Loucy (cell line): ENCODE measurements at regions not wholly inside any gene's neighbourhood (a gene's known extent, or its start where the extent isn't known, plus 50 kb on each side); places are given as distances from the start of the nearest gene placed in this dataset.
"Not testable (repeated sequence)": the region's sequence is repeated elsewhere in the genome, so short reads cannot be mapped to it uniquely, and the experiment has no call there.

ENCODE experiments used
- H2AFZ ChIP-seq: fragments of 200-600 bp; sonication (generic); 2 replicates; pipeline ENCODE4 v1.6.0; 2016; ENCODE audit warnings: antibody characterized with exemption, mild to moderate bottlenecking, low read length, moderate library complexity
- H3F3A ChIP-seq: fragments of 200-600 bp; 2 replicates; pipeline ENCODE4 v1.6.0; 2016; ENCODE audit warnings: antibody characterized with exemption, low read depth, mild to moderate bottlenecking
- H3K27me3 ChIP-seq: fragments of 200-600 bp; sonication (generic); 2 replicates; pipeline ENCODE4 v1.6.1; 2014; ENCODE audit warnings: low read length, mild to moderate bottlenecking; ENCODE audit not compliant: insufficient read depth, poor library complexity, severe bottlenecking
- H3K36me3 ChIP-seq: fragments of 200-600 bp; sonication (generic); 2 replicates; pipeline ENCODE4 v1.6.1; 2016; ENCODE audit warnings: low read length; ENCODE audit not compliant: insufficient read depth
- H3K4me1 ChIP-seq: fragments of 200-600 bp; sonication (generic); 2 replicates; pipeline ENCODE4 v1.5.1; 2014; ENCODE audit warnings: low read length, mild to moderate bottlenecking; ENCODE audit not compliant: insufficient read depth, poor library complexity, severe bottlenecking
- H3K4me2 ChIP-seq: fragments of 200-600 bp; sonication (generic); 2 replicates; pipeline ENCODE4 v1.6.0; 2014; ENCODE audit warnings: antibody characterized with exemption, low read length, low read depth, mild to moderate bottlenecking; ENCODE audit not compliant: poor library complexity, severe bottlenecking
- H3K4me3 ChIP-seq: fragments of 200-600 bp; sonication (generic); 2 replicates; pipeline ENCODE4 v1.5.1; 2014; ENCODE audit warnings: low read length, mild to moderate bottlenecking, mixed read lengths; ENCODE audit not compliant: poor library complexity, severe bottlenecking
- H3K79me2 ChIP-seq: fragments of 200-600 bp; sonication (generic); 2 replicates; pipeline ENCODE4 v1.6.1; 2014; ENCODE audit warnings: low read length; ENCODE audit not compliant: insufficient read depth
- H3K9ac ChIP-seq: fragments of 200-600 bp; sonication (generic); 2 replicates; pipeline ENCODE4 v1.6.0; 2014; ENCODE audit warnings: mild to moderate bottlenecking, low read depth, low read length, moderate library complexity; ENCODE audit not compliant: poor library complexity, severe bottlenecking
- H3K9me2 ChIP-seq: fragments of 200-600 bp; sonication (generic); replicated peaks from 2 replicates; pipeline ENCODE4 v1.6.1; 2016; ENCODE audit warnings: low read depth, low read length, mixed read lengths
- H3K9me3 ChIP-seq: fragments of 200-600 bp; sonication (generic); 2 replicates; pipeline ENCODE4 v1.6.1; 2014; ENCODE audit warnings: mild to moderate bottlenecking, antibody characterized with exemption, low read length, low read depth; ENCODE audit not compliant: insufficient read depth
- H4K20me1 ChIP-seq: fragments of 200-600 bp; sonication (generic); 2 replicates; pipeline ENCODE4 v1.6.0; 2014; ENCODE audit warnings: antibody characterized with exemption, low read length, mild to moderate bottlenecking; ENCODE audit not compliant: insufficient read depth, poor library complexity, severe bottlenecking
- CTCF ChIP-seq: fragments of 200-600 bp; sonication (generic); conservative IDR thresholded peaks from 2 replicates; pipeline ENCODE4 v1.5.1; 2014; ENCODE audit warnings: mild to moderate bottlenecking, antibody characterized with exemption, low read length
- EZH2phosphoT487 ChIP-seq: fragments of 200-600 bp; IDR thresholded peaks from 2 replicates; pipeline ENCODE4 v1.6.1; 2018; ENCODE audit warnings: antibody characterized with exemption, mild to moderate bottlenecking, moderate library complexity, borderline replicate concordance

DNA sequence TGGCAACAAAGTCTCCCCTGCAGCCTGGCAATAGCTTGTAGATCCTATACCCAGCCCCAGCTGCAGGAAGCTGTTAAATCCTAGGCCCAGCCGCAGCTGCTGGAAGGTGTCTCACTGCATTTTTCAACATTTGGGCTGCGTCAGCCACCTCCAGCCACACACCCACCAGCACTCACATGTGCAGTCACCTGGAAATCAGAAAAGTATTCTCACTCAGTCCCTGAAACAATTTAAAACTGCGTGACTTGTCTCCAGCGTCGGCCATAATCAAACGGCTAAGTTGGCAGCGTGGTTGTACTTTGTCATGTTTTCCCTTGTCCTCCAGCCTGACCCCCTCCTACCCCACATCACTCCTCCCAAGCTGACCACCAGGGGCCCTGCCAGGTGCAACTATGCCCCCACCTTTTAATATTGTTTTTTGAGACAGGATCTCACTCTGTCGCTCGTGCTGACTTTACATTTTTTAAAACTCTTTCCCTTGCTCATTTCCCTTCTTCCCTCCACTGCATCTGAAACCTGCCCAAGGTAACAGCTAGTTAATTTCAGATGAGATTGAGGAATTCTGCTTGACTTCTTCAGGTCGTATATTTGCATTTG is 97.2 kb upstream of the FRG1 start:
- H3F3A ChIP-seq = no peaks in the 10 kb centered on the region
- no peaks in the 10 kb centered on the region for H4K20me1 ChIP-seq
- H3K9me2 ChIP-seq = no peaks in the 10 kb centered on the region
- no peaks in the 10 kb centered on the region for H3K4me1 ChIP-seq
- peaks cover 11% of the 10 kb centered on the region; the same call in 1 of the 2 replicates for H3K9me3 ChIP-seq
- no peak overlapping the region for H3K4me2 ChIP-seq
- H3K36me3 ChIP-seq = no peaks in the 10 kb centered on the region
- H3K9ac ChIP-seq = no peak overlapping the region
- no peak overlapping the region for H2AFZ ChIP-seq
- H3K27me3 ChIP-seq = no peaks in the 10 kb centered on the region
- no peaks in the 10 kb centered on the region for H3K79me2 ChIP-seq
- H3K4me3 ChIP-seq = no peak overlapping the region
- TF ChIP-seq CTCF = no peak
- no peak for TF ChIP-seq EZH2phosphoT487

- no peak overlapping the region for H2AFZ ChIP-seq
- H4K20me1 ChIP-seq = no peaks in the 10 kb centered on the region
- H3K79me2 ChIP-seq = no peaks in the 10 kb centered on the region
- no peaks in the 10 kb centered on the region for H3K27me3 ChIP-seq
- H3K9me2 ChIP-seq = no peaks in the 10 kb centered on the region
- no peak overlapping the region for H3K4me3 ChIP-seq
- H3K9ac ChIP-seq = no peak overlapping the region
- H3F3A ChIP-seq = no peaks in the 10 kb centered on the region
- H3K36me3 ChIP-seq = no peaks in the 10 kb centered on the region
- peaks cover 11% of the 10 kb centered on the region; the same call in 1 of the 2 replicates for H3K9me3 ChIP-seq
- H3K4me2 ChIP-seq = no peak overlapping the region
- H3K4me1 ChIP-seq = no peaks in the 10 kb centered on the region
- TF ChIP-seq CTCF = no peak
- TF ChIP-seq EZH2phosphoT487 = no peak
Measured at GRCh38 chr4:189845145-189845846, 95.4 kb upstream of the FRG1 start.

GRCh38 chr4:189846094-189846493 is 94.6 kb upstream of the FRG1 start:
- not testable (repeated sequence) for H3K9me2 ChIP-seq, H3F3A ChIP-seq, H3K79me2 ChIP-seq, H4K20me1 ChIP-seq, H3K4me1 ChIP-seq, H3K36me3 ChIP-seq, H3K27me3 ChIP-seq, H3K4me3 ChIP-seq, H3K4me2 ChIP-seq, H3K9ac ChIP-seq, H2AFZ ChIP-seq
- H3K9me3 ChIP-seq = peaks cover 11% of the 10 kb centered on the region; the same call in 1 of the 2 replicates

GRCh38 chr4:189846608-189847007 is 94.1 kb upstream of the FRG1 start:
- H3K79me2 ChIP-seq, H3F3A ChIP-seq, H3K4me1 ChIP-seq, H3K36me3 ChIP-seq, H3K9ac ChIP-seq, H2AFZ ChIP-seq, H3K9me2 ChIP-seq, H4K20me1 ChIP-seq, H3K4me2 ChIP-seq, H3K4me3 ChIP-seq, H3K27me3 ChIP-seq: not testable (repeated sequence)
- H3K9me3 ChIP-seq = peaks cover 11% of the 10 kb centered on the region; the same call in 1 of the 2 replicates

DNA sequence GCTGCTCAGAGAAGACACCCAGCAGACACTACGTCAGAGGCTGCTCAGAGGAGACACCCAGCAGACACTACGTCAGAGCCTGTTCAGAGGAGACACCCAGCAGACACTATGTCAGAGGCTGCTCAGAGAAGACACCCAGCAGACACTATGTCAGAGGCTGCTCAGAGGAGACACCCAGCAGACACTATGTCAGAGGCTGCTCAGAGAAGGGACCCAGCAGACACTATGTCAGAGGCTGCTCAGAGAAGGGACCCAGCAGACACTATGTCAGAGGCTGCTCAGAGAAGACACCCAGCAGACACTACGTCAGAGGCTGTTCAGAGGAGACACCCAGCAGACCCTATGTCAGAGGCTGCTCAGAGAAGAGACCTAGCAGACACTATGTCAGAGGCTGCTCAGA is 92.0 kb upstream of the FRG1 start:
- not testable (repeated sequence) for H3K9me2 ChIP-seq, H4K20me1 ChIP-seq, H3K36me3 ChIP-seq, H3K4me1 ChIP-seq, H3K4me3 ChIP-seq, H3K27me3 ChIP-seq, H3K9ac ChIP-seq, H3K4me2 ChIP-seq, H3K79me2 ChIP-seq, H3F3A ChIP-seq, H2AFZ ChIP-seq
- H3K9me3 ChIP-seq = peaks cover 11% of the 10 kb centered on the region; the same call in 1 of the 2 replicates
